ENCODE measurements at regions not wholly inside any gene's neighbourhood (a gene's known extent, or its start where the extent isn't known, plus 50 kb on each side); places are given as distances from the start of the nearest gene placed in this dataset.
"Not testable (repeated sequence)": the region's sequence is repeated elsewhere in the genome, so short reads cannot be mapped to it uniquely, and the experiment has no call there.

DNA sequence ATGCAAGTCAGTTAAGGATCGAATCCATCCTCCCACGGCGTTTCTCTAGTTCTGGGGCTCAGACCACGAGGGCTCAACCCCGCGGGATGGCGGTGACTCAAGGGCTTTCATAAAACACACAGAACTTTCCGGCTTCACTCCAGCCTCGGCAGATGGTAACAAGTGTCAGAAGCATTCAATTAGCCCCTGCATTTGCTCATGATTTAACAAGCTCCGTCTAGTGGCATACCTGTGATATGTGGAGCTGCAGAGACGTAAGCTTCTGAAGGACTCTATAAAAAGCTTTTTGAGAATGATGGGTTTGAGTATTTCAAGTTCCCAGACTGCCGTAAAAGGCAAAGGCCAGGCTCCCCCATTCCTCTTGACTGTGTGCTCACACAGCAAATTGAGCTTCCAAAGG is 91.3 kb upstream of the SEC14L1 start:
- no peaks in the 10 kb centered on the region for H3K36me3 ChIP-seq (ENCODE audit: insufficient read depth)
- peaks cover 54% of the 10 kb centered on the region; the same call in 1 of the 2 replicates for H3K27me3 ChIP-seq (ENCODE audit: insufficient read depth, low read depth)
- no peak overlapping the region for H3K4me3 ChIP-seq (IDR thresholded peaks at IDR 0.05; ENCODE audit: insufficient read depth, low read depth, low read length)
- no peak overlapping the region for H3K9ac ChIP-seq
- H4K20me1 ChIP-seq (ENCODE audit: insufficient read depth): no peaks in the 10 kb centered on the region
- no peak overlapping the region for H2AFZ ChIP-seq (ENCODE audit: low read depth)
- no peak overlapping the region for H3K27ac ChIP-seq
- no peaks in the 10 kb centered on the region for H3K79me2 ChIP-seq (ENCODE audit: insufficient read depth, low read depth)
- H3K4me2 ChIP-seq: no peak overlapping the region
- no peaks in the 10 kb centered on the region for H3K4me1 ChIP-seq (ENCODE audit: low read depth, poor library complexity, severe bottlenecking)
- TF ChIP-seq, protein P1, sequence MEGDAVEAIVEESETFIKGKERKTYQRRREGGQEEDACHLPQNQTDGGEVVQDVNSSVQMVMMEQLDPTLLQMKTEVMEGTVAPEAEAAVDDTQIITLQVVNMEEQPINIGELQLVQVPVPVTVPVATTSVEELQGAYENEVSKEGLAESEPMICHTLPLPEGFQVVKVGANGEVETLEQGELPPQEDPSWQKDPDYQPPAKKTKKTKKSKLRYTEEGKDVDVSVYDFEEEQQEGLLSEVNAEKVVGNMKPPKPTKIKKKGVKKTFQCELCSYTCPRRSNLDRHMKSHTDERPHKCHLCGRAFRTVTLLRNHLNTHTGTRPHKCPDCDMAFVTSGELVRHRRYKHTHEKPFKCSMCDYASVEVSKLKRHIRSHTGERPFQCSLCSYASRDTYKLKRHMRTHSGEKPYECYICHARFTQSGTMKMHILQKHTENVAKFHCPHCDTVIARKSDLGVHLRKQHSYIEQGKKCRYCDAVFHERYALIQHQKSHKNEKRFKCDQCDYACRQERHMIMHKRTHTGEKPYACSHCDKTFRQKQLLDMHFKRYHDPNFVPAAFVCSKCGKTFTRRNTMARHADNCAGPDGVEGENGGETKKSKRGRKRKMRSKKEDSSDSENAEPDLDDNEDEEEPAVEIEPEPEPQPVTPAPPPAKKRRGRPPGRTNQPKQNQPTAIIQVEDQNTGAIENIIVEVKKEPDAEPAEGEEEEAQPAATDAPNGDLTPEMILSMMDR (conservative IDR thresholded peaks at IDR 0.05; ENCODE audit: low read depth, low read length): no peak

DNA sequence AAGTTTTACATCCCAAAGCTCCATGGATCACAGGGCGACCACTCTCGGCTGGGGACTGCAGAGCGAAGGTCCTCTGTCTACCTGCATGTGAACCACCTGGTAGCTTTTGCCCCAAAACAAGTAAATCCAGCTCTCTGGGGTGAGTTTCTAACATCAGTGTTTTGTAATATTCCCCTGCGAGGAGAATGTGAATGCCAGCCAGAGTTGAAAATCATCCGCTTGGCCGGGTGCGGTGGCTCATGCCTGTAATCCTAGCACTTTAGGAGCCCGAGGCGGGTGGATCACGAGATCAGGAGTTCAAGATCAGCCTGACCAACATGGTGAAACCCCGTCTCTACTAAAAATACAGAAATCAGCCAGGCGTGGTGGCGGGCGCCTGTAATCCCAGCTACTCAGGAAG is 89.9 kb upstream of the SEC14L1 start:
- peaks cover 58% of the 10 kb centered on the region; the same call in 1 of the 2 replicates for H3K27me3 ChIP-seq (ENCODE audit: insufficient read depth, low read depth)
- not testable (repeated sequence) for H3K27ac ChIP-seq; H3K36me3 ChIP-seq (ENCODE audit: insufficient read depth); H3K4me1 ChIP-seq (ENCODE audit: low read depth, poor library complexity, severe bottlenecking); H3K9ac ChIP-seq; H3K79me2 ChIP-seq (ENCODE audit: insufficient read depth, low read depth); H4K20me1 ChIP-seq (ENCODE audit: insufficient read depth); H2AFZ ChIP-seq (ENCODE audit: low read depth); H3K4me3 ChIP-seq (IDR thresholded peaks at IDR 0.05; ENCODE audit: insufficient read depth, low read depth, low read length); H3K4me2 ChIP-seq

DNA sequence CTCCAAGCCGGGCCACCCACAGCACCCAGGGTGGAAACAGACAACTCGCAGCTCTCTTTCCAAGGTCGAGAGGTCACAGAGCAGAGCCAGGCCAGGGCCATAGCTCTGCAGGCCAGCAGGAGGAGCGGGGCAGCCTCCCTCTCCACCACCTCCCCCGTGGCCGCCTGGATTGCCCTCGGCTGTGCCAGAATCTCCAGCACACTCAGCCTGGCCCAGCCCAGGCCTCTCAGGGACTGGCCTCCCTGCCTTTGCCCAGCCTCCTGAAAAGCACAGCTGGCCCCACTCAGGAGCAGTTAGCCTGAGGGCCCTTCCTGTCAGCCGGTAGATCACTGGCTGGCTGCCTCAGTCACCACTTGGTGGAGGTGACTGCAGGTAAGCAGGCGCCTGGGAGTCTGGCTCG is 85.8 kb upstream of the SEC14L1 start:
- Histone ChIP-seq H3K4me2 (no peak overlapping the region), H3K27me3 (ENCODE audit: insufficient read depth, low read depth) (peaks cover 61% of the 10 kb centered on the region), H4K20me1 (ENCODE audit: insufficient read depth) (no peaks in the 10 kb centered on the region), H3K27ac (no peak overlapping the region), H3K9ac (no peak overlapping the region), H2AFZ (ENCODE audit: low read depth) (no peak overlapping the region), H3K36me3 (ENCODE audit: insufficient read depth) (no peaks in the 10 kb centered on the region), H3K4me3 (IDR thresholded peaks at IDR 0.05; ENCODE audit: insufficient read depth, low read depth, low read length) (no peak overlapping the region), H3K4me1 (ENCODE audit: low read depth, poor library complexity, severe bottlenecking) (no peaks in the 10 kb centered on the region), H3K79me2 (ENCODE audit: insufficient read depth, low read depth) (no peaks in the 10 kb centered on the region)
- TF ChIP-seq, protein P1 (conservative IDR thresholded peaks at IDR 0.05; ENCODE audit: low read depth, low read length): no peak

DNA sequence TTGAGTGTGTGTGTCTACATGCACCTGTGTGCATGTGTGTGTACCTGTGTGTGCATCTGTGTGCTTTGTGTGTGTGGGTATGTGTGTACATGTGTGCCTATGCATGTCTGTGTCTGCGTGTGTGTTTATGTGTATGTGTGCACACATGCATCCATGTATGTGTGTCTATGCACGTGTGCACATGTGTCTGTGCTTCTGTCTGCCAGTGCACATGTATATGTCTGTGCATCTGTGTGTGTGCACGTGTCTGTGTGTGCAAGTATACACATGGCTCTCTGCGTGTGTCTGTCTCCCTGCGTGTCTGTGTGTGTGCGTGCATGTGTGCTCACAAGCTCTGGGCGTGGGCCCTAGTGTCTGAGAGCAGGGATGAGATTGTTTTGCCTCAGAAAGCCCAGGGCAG is 85.3 kb upstream of the SEC14L1 start:
- TF ChIP-seq, protein P1 (conservative IDR thresholded peaks at IDR 0.05; ENCODE audit: low read depth, low read length): no peak
- H3K4me1 ChIP-seq (ENCODE audit: low read depth, poor library complexity, severe bottlenecking): no peaks in the 10 kb centered on the region
- H3K27ac ChIP-seq: no peak overlapping the region
- H2AFZ ChIP-seq (ENCODE audit: low read depth): no peak overlapping the region
- H3K36me3 ChIP-seq (ENCODE audit: insufficient read depth): no peaks in the 10 kb centered on the region
- H3K27me3 ChIP-seq (ENCODE audit: insufficient read depth, low read depth): peaks cover 65% of the 10 kb centered on the region
- no peaks in the 10 kb centered on the region for H4K20me1 ChIP-seq (ENCODE audit: insufficient read depth)
- no peak overlapping the region for H3K4me2 ChIP-seq
- no peak overlapping the region for H3K9ac ChIP-seq
- H3K4me3 ChIP-seq (IDR thresholded peaks at IDR 0.05; ENCODE audit: insufficient read depth, low read depth, low read length): no peak overlapping the region
- H3K79me2 ChIP-seq (ENCODE audit: insufficient read depth, low read depth): no peaks in the 10 kb centered on the region

DNA sequence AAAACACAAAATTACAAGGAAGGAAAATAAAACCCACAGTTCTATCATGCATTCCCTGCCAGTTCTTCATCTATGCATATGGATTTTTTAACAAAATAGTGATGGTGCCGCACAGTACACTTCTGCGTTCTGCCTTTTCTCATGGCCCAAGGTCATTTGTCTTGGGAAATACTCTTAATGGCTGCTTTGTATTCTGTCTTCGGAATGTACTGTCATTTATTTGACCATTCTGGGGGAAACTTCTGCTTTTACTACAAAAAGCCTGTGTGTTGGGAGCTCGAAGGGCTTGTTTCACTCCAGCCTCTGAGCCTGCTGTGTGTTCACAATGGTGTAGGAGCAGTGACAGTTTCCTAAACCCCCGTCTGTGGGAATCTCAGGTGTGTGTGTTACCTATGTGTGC is 82.8 kb upstream of the SEC14L1 start:
- Histone ChIP-seq H2AFZ (ENCODE audit: low read depth) (no peak overlapping the region), H3K79me2 (ENCODE audit: insufficient read depth, low read depth) (no peaks in the 10 kb centered on the region), H3K4me2 (no peak overlapping the region), H3K4me1 (ENCODE audit: low read depth, poor library complexity, severe bottlenecking) (no peaks in the 10 kb centered on the region), H3K4me3 (IDR thresholded peaks at IDR 0.05; ENCODE audit: insufficient read depth, low read depth, low read length) (no peak overlapping the region), H4K20me1 (ENCODE audit: insufficient read depth) (no peaks in the 10 kb centered on the region), H3K27ac (no peak overlapping the region), H3K27me3 (ENCODE audit: insufficient read depth, low read depth) (peaks cover 44% of the 10 kb centered on the region), H3K36me3 (ENCODE audit: insufficient read depth) (no peaks in the 10 kb centered on the region), H3K9ac (no peak overlapping the region)
- TF ChIP-seq, protein P1 (conservative IDR thresholded peaks at IDR 0.05; ENCODE audit: low read depth, low read length): no peak
